ENCODE measurements at regions not wholly inside any gene's neighbourhood (a gene's known extent, or its start where the extent isn't known, plus 50 kb on each side); places are given as distances from the start of the nearest gene placed in this dataset.

- Histone ChIP-seq H3K23me2 (ENCODE audit: low read depth, low read length) (no peaks in the 10 kb centered on the region), H2BK5ac (ENCODE audit: low read depth, low read length) (no peak overlapping the region), H2AK5ac (ENCODE audit: low read depth, low read length) (no peak overlapping the region), H3K4me1 (replicated peaks in 1 of 4; ENCODE audit: control insufficient read depth in 3 of 4, insufficient read depth in 4 of 4, low read length in 3 of 4) (no peaks in the 10 kb centered on the region), H3K36me3 (ENCODE audit: control insufficient read depth in 2 of 4, insufficient read depth in 4 of 4, low read length in 3 of 4) (no peaks in the 10 kb centered on the region), H3K27me3 (replicated peaks in 1 of 4; ENCODE audit: control insufficient read depth in 3 of 4, extremely low read depth in 1 of 4, insufficient read depth in 3 of 4, low read length in 3 of 4) (no peaks in the 10 kb centered on the region), H3K23ac (ENCODE audit: insufficient read length) (no peak overlapping the region), H3K4me2 (ENCODE audit: insufficient read depth in 1 of 2, low read depth in 2 of 2, low read length in 2 of 2) (no peak overlapping the region), H3K14ac (ENCODE audit: insufficient read length) (no peak overlapping the region), H3K79me2 (ENCODE audit: control insufficient read depth in 1 of 2, insufficient read depth in 2 of 2, low read length in 2 of 2) (no peaks in the 10 kb centered on the region), H2AFZ (ENCODE audit: low read length) (0 out of 2 replicates have a peak overlapping the region, but pooled peaks have one; percentile 26), H3K79me1 (ENCODE audit: low read depth, low read length) (no peaks in the 10 kb centered on the region), H2BK15ac (ENCODE audit: low read length) (no peak overlapping the region), H2BK12ac (ENCODE audit: low read depth, low read length) (no peak overlapping the region), H4K5ac (ENCODE audit: insufficient read length, low read depth, low read length) (no peak overlapping the region), H3K18ac (ENCODE audit: extremely low read depth, low read length) (no peak overlapping the region), H3K4ac (replicated peaks; ENCODE audit: insufficient read length, low read depth, low read length) (no peak overlapping the region), H2BK20ac (ENCODE audit: low read length) (0 out of 2 replicates have a peak overlapping the region, but pooled peaks have one; percentile 29), H3K56ac (replicated peaks; ENCODE audit: insufficient read length, low read depth, low read length) (no peak overlapping the region), H3K27ac (ENCODE audit: low read depth, low read length) (no peak overlapping the region), H4K20me1 (replicated peaks in 1 of 2; ENCODE audit: control insufficient read depth in 1 of 2, insufficient read depth in 2 of 2, low read length in 2 of 2) (no peaks in the 10 kb centered on the region), H3K9ac (replicated peaks in 1 of 4; ENCODE audit: extremely low read depth in 1 of 4, low read depth in 3 of 4, low read length in 3 of 4) (no peak overlapping the region), H4K8ac (ENCODE audit: extremely low read depth, insufficient read depth, low read length) (no peak overlapping the region), H3K9me3 (ENCODE audit: insufficient read depth in 2 of 2, low read depth in 1 of 2, low read length in 1 of 2) (no peaks in the 10 kb centered on the region), H3K4me3 (ENCODE audit: extremely low read depth in 1 of 4, insufficient read depth in 2 of 4, low read depth in 3 of 4, low read length in 4 of 4) (no peak overlapping the region), H2BK120ac (replicated peaks; ENCODE audit: low read depth, low read length) (no peak overlapping the region), H4K91ac (replicated peaks; ENCODE audit: insufficient read length, low read length) (no peak overlapping the region)
- FAIRE-seq (no peak), DNase-seq (ENCODE audit: low read depth in 1 of 2, low spot score in 2 of 2) (no peak)
- ChIA-PET CTCF (ENCODE audit: partially characterized antibody) (no interaction called here), POLR2A (ENCODE audit: partially characterized antibody) (no interaction called here)
- 89% methylated on average over 4 of the region's 4 CpGs; no CpG with 5 or more reads in 1 of the 2 experiments for WGBS, 2 experiments (ENCODE audit: extremely low coverage in 1 of 2, insufficient coverage in 1 of 2, insufficient read length in 1 of 2, insufficient replicate concordance in 2 of 2, low coverage in 1 of 2, low lambda C conversion rate in 2 of 2, missing lambda C conversion rate in 1 of 2)
- no peak for TF ChIP-seq CTBP2 (IDR thresholded peaks at IDR 0.05; ENCODE audit: borderline replicate concordance, insufficient read depth, insufficient read length, low read length)
- no peak for TF ChIP-seq HDAC6 (IDR thresholded peaks at IDR 0.05; ENCODE audit: low read depth, low read length)
- no peak for TF ChIP-seq RXRA (IDR thresholded peaks at IDR 0.05; ENCODE audit: insufficient read depth, low read depth, low read length)
These were observed 90.7 kb upstream of the SORBS2 start for GRCh38 chr4:185902654-185903053.

Measured in H1 (cell line).